A673 (cell line): ENCODE measurements at regions not wholly inside any gene's neighbourhood (a gene's known extent, or its start where the extent isn't known, plus 50 kb on each side); places are given as distances from the start of the nearest gene placed in this dataset.

Source experiments
- BruUV-seq: library from RNA; stranded (reverse); fragments of 400-500 nt; replicated peaks from 2 replicates; lab custom pipeline; 2021; lab: Mats Ljungman, UMichigan
- CTCF ChIA-PET: fragments of 300-600 bp; sonication (Branson Sonifier 250); formaldehyde crosslinking; loops from one replicate; lab custom pipeline; 2022; ENCODE audit warnings: antibody characterized with exemption; lab: Charles Lee
- POLR2A ChIA-PET: fragments of 300-600 bp; sonication (Branson Sonifier 250); formaldehyde crosslinking; loops from one replicate; lab custom pipeline; 2022; ENCODE audit warnings: antibody characterized with exemption; ENCODE audit not compliant: low non-redundant PET; lab: Charles Lee
- DNase-seq: peaks from one replicate; pipeline ENCODE4 v3.0.0-alpha.2; 2015; ENCODE audit warnings: low spot score
- H3K27ac ChIP-seq: fragments of 200-600 bp; sonication (generic); 2 replicates; pipeline ENCODE4 v1.5.1; 2016; ENCODE audit warnings: mixed run types, low read depth, mild to moderate bottlenecking, mixed read lengths, antibody characterized with exemption, low read length; ENCODE audit not compliant: poor library complexity, severe bottlenecking
- H3K27me3 ChIP-seq: fragments of 200-600 bp; sonication (generic); replicated peaks from 2 replicates; pipeline ENCODE4 v1.6.1; 2017; ENCODE audit warnings: mixed run types, low read depth, mild to moderate bottlenecking, mixed read lengths, antibody characterized with exemption, low read length; ENCODE audit not compliant: insufficient read depth, poor library complexity
- H3K36me3 ChIP-seq: fragments of 200-600 bp; sonication (generic); 2 replicates; pipeline ENCODE4 v1.6.1; 2016; ENCODE audit warnings: mixed run types, mild to moderate bottlenecking, mixed read lengths, antibody characterized with exemption, low read length; ENCODE audit not compliant: insufficient read depth, poor library complexity, severe bottlenecking
- H3K4me1 ChIP-seq: fragments of 200-600 bp; sonication (generic); 2 replicates; pipeline ENCODE4 v1.6.1; 2017; ENCODE audit warnings: mixed run types, mild to moderate bottlenecking, mixed read lengths, antibody characterized with exemption, low read length; ENCODE audit not compliant: insufficient read depth, poor library complexity, severe bottlenecking
- H3K4me3 ChIP-seq: fragments of 200-600 bp; sonication (generic); 2 replicates; pipeline ENCODE4 v1.5.1; 2016; ENCODE audit warnings: low read depth, mixed run types, mild to moderate bottlenecking, mixed read lengths, low read length; ENCODE audit not compliant: poor library complexity, severe bottlenecking
- H3K9me3 ChIP-seq: fragments of 200-600 bp; sonication (generic); 2 replicates; pipeline ENCODE4 v1.6.1; 2016; ENCODE audit warnings: mixed run types, low read depth, mild to moderate bottlenecking, mixed read lengths, antibody characterized with exemption, low read length; ENCODE audit not compliant: poor library complexity, severe bottlenecking
- EZH2 ChIP-seq: fragments of 200-600 bp; sonication (generic); IDR thresholded peaks from 2 replicates; pipeline ENCODE4 v1.6.1; 2017; ENCODE audit warnings: borderline replicate concordance, low read depth, mild to moderate bottlenecking, mixed read lengths, antibody characterized with exemption, low read length; ENCODE audit not compliant: poor library complexity, severe bottlenecking
- intact Hi-C: fragments of 100-400 bp; cut with micrococcal nuclease; formaldehyde crosslinking; loops from one replicate; pipeline ENCODE4 v1.10.0; 2022; ENCODE audit not compliant: unreplicated experiment
- TF ChIP-seq, protein P1 (sequence below): fragments of 300-800, 200-600 bp; sonication (generic); conservative IDR thresholded peaks from 2 replicates; pipeline ENCODE4 v1.5.1; 2017; ENCODE audit warnings: low read depth, mild to moderate bottlenecking, antibody characterized with exemption, low read length, moderate library complexity, mixed read lengths

DNA sequence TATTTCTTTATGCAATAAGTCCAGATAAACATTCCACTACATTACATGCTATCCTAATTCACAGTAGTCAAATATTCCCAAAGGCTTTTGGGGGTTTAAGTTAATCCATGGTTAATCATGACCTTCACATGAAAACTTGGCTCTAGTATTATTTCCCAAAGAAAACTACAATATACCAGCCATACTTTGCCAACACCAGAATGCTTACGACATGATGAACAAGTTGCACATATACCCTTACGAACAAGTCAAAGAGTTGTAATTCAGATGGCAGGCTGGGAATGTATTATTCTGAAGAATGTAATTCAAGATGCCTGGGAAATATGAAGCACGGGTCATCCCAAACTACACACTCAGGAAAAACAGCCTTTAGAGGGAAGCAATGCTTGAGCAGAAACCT, 499.6 kb downstream of the PPARGC1A start:
- H3K27ac ChIP-seq: no peak overlapping the region
- no peak overlapping the region for H3K4me3 ChIP-seq
- intact Hi-C loops: no loop called here
- H3K9me3 ChIP-seq: peaks cover 39% of the 10 kb centered on the region
- DNase-seq: no peak
- ChIA-PET POLR2A (no interaction called here), CTCF (no interaction called here)
- TF ChIP-seq, protein P1, sequence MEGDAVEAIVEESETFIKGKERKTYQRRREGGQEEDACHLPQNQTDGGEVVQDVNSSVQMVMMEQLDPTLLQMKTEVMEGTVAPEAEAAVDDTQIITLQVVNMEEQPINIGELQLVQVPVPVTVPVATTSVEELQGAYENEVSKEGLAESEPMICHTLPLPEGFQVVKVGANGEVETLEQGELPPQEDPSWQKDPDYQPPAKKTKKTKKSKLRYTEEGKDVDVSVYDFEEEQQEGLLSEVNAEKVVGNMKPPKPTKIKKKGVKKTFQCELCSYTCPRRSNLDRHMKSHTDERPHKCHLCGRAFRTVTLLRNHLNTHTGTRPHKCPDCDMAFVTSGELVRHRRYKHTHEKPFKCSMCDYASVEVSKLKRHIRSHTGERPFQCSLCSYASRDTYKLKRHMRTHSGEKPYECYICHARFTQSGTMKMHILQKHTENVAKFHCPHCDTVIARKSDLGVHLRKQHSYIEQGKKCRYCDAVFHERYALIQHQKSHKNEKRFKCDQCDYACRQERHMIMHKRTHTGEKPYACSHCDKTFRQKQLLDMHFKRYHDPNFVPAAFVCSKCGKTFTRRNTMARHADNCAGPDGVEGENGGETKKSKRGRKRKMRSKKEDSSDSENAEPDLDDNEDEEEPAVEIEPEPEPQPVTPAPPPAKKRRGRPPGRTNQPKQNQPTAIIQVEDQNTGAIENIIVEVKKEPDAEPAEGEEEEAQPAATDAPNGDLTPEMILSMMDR: no peak
- TF ChIP-seq EZH2: no peak
- no peaks in the 10 kb centered on the region for H3K36me3 ChIP-seq
- H3K4me1 ChIP-seq: no peaks in the 10 kb centered on the region
- BruUV-seq: no TSS peak
- no peaks in the 10 kb centered on the region for H3K27me3 ChIP-seq

DNA sequence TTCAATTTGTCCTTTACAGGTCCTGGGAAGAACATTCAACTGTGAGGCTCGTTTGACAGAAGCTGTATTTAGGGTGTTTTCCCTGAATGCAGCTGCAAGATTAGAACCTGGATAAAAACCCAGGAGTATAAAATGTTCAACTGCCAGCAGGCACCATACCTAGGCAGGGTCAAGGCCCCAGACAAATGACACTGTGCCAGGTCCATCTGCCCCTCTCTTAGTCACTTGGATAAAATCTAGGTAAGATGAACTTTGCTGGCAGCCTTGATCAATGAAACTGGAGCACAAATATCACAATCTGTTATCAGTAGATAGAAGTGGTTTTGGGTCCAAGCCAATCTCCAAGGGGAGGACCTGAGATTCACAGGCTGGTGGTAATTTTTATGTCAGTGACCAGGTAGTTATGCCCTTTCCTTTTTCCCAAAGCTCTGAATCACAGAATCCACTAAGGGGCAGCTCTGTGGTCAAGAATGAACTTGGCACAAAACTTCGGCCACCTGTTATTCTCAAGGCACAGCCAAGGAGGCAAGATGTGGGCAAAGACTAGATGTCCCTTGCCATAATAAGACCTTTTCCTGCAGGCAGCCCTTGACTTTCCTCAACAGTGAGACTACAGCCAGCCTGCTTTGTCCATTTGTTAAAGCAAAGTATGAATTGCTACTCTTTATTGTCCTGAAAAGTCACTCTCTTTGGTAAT, 501.0 kb downstream of the PPARGC1A start:
- H3K4me1 ChIP-seq: no peaks in the 10 kb centered on the region
- TF ChIP-seq, protein P1: no peak
- no peak for TF ChIP-seq EZH2
- H3K27ac ChIP-seq: no peak overlapping the region
- H3K4me3 ChIP-seq: no peak overlapping the region
- intact Hi-C loops: no loop called here
- DNase-seq: no peak
- ChIA-PET POLR2A (no interaction called here), CTCF (no interaction called here)
- no peaks in the 10 kb centered on the region for H3K36me3 ChIP-seq
- no peaks in the 10 kb centered on the region for H3K27me3 ChIP-seq
- no TSS peak for BruUV-seq
- H3K9me3 ChIP-seq: peaks cover 27% of the 10 kb centered on the region

DNA sequence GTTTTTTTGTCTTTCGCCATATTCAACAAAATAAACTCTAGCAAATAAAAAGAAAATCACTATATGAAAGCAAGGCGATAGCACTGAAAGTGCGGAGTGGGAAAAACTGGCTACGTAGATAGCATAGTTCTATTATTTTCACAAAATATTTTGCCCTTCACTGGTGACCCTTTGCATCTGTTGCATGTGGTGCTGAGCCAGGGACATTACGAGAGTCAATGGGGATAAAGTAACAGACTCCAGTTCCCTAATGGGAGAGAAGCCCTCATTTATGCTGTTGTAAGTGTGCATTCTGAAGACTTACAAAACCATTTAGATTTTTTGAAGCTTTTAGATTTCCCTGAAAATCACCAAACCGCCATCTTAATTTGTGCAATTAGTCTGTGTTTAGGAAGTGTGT, 501.6 kb downstream of the PPARGC1A start:
- CTCF ChIA-PET: no interaction called here

More for the DNA sequence above, 501.6 kb downstream of the PPARGC1A start:
- Histone ChIP-seq H3K27ac (no peak overlapping the region), H3K36me3 (no peaks in the 10 kb centered on the region), H3K9me3 (peaks cover 28% of the 10 kb centered on the region), H3K4me1 (no peaks in the 10 kb centered on the region), H3K4me3 (no peak overlapping the region), H3K27me3 (no peaks in the 10 kb centered on the region)
- intact Hi-C loops: no loop called here
- BruUV-seq: no TSS peak
- POLR2A ChIA-PET: no interaction called here
- TF ChIP-seq, protein P1: no peak
- TF ChIP-seq EZH2: no peak
- no peak for DNase-seq
